GM15510 (cell line): ENCODE measurements at regions not wholly inside any gene's neighbourhood (a gene's known extent, or its start where the extent isn't known, plus 50 kb on each side); places are given as distances from the start of the nearest gene placed in this dataset.

Experiments
- POLR2A ChIP-seq: IDR thresholded peaks from 3 replicates; pipeline ENCODE4 v1.6.1; 2011; ENCODE audit warnings: borderline replicate concordance; ENCODE audit not compliant: insufficient read length; ENCODE audit errors: extremely low read depth

DNA sequence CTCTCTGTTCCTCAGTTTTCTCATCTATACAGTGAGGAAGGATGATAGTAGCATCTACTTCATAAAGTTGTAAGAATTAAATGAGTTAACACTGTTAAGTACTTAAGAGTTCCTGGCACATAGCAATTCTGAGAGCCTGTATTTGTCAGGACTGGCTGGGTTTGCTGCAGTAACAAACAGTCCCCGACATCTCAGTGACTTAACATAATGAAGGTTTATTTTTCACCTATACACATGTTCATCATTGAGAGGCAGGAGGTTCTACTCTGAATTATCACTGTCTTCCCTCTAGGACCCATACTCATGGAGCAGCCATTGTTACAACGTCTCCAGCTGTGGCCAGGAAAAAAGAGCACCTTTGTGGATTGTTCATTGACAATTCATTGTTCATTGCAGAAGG lies 190.6 kb upstream of the PROK2 start:
- TF ChIP-seq POLR2A: no peak

DNA sequence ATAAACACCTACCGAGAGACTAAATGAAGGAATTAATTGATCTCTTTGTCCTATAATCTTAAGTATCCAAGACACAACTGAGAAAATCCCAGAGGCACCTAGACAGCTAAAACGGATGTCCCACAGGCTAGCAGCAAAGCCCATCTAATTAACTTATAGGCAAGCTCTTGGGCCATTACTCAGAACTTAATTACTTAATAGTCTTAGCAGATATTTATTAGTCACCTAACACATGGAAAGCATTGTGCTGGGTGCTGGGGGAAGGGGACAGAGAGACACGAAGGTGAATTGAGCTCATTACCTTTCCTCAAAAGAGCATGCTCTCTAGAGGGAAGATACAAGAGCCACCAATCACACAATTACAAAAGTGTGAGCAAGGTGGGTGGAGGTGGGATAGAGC lies 189.8 kb upstream of the PROK2 start:
- TF ChIP-seq POLR2A: no peak

DNA sequence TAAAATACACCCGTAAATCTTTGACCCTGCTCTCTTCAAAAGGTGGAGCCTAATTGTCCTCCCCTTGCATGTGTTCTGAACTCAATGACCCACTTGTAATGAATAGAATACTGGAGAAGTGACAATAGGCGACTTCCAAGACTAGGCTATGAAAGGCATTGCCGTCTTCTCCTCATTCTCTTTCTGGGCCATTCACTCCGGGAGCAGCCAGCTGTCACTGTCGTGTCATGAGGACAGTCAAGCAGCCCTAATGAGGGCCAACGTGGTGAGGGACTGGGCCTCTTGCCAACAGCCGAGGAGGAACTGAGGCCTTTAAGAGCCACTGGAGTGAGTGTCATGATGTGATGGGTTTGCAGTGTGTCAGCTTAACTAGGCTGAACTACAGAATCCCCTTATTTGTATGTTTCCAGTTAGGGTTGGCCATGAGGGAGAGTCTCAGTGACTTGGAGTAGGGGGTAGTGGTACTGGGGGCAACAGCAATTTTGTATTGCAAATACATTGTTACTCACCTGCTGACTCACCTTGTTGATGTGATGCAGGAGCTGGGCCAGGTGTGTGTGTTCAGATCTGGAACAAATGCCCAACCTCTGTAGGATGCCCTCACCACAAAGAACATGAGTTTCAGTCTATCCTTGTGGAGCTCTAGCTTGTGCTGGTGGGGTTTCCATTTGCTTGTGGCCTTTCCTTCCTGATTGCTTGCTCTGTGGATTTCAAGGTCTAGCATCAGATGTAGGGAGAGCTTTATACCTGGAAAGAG lies 188.5 kb upstream of the PROK2 start:
- no peak for TF ChIP-seq POLR2A

DNA sequence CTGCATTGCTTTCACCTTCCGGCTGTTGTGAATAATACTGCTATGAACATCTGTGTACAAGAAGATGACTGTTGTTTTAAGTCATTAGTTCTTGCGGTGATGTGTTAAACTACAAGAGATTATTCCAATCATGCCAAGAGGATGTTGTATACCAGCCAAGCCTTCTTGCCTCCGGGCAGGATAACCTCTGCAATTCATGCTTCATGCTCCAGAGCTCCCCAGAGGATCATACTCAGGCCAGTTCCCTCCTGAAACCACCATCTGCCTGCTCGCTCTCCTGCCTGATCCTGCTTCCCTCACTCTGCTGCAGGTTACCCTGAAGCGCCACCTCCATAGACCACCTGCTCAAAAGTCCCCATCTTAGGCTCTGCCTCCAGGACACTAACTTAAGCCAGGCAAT lies 187.1 kb upstream of the PROK2 start:
- TF ChIP-seq POLR2A: no peak

DNA sequence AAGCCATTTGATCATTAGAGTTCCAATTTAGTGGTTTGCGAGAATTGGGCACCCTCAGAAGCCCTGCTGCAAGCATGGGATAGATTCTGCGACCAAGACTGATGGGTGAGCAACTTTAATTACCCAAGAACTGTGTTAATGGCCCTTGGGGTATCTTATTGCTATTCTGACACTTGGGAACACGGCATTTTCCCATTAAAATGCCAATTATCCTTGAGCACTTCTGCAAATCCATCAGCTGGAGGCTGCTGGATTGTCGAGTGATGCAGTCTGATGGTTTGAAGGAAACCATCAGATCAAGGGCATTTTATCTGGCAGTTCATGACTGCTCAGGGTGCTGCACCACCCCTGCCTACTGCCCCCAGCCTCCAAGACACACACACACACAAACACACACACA lies 183.6 kb upstream of the PROK2 start:
- TF ChIP-seq POLR2A: no peak

DNA sequence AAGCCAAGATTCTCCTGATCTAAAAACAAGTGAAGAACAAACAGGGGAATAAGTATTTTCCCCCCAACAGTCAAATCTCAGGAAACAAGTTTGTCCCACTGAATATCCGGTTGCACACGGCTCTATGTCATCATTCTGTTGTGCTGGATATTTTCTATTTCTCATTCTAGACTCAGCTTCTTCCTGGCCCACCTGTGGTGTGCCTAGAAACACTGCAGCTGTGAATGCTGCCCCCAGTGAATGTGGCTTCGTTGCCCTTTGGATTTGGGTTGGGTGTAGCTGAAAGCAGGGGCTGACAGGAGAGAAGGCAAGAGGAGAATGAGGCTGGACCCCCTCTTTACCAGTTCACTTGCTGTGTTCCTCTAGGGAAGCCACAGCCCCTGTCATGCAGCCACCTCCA lies 181.2 kb upstream of the PROK2 start:
- TF ChIP-seq POLR2A: no peak

DNA sequence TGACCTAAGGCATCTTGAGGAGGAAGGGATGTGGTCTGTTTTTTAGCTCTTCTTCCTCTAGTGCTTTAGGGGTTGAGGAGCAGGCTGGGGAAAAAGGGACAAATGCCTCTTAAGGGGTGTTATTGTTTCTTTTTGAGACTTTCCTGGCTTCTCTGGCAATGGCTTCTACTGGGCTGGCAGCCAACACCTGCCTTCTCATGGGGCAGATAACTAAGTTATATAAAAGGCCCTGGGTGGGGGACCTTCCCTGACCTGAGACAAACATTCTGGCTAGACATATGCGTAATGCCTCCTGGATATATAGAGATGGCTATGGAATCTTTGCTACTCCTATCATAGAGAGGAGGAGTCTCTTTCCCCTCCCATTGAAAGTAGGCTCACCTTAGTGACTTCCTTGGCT lies 179.2 kb upstream of the PROK2 start:
- TF ChIP-seq POLR2A: no peak

DNA sequence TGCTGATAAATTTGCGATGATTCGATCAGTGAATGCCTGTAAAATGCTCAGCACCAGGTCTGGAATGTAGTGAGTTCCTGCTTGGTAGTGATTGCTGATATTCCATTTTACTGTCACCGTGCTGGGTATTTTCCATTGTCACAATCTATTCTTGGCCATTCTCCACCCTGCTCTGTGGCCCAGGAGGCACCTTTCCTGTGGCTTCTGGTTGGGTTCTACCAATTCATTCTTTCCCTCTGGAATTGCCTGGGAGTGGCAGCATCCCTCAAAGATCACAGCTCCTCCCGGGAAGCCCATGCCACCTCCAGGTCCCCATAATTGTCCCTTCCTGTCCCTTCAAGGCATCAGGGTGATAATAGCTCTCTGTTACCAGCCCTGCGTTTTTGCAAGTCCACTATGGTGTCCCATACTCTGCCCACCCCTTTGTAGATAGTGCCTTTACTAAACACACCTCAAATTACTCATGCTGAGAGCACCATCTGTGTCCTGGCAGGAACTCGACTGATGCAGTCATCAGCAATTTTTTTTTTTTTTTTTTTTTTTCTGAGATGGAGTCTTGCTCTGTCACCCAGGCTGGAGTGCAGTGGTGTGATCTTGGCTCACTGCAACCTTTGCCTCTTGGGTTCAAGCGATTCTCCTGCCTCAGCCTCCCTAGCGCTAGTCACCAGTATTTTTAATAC lies 177.8 kb upstream of the PROK2 start:
- no peak for TF ChIP-seq POLR2A

DNA sequence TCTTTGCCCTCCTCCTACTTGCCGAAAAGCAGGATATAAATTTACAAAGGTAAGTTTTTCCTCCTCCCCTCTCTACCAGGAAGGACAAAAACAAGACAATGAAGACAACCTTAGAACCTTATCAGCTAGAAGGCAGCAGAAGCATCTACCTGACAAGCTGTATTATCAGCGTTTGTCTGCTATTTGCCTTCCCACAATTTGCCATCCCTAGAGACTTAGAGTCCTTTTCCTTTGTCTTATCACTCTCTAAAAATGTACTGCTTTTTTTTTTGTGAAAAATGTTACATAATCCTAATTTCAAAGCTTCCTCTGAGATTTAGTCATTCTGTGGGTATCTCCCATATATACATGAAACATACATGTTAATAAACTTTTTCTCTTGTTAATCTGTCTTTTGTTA lies 176.9 kb upstream of the PROK2 start:
- no peak for TF ChIP-seq POLR2A

DNA sequence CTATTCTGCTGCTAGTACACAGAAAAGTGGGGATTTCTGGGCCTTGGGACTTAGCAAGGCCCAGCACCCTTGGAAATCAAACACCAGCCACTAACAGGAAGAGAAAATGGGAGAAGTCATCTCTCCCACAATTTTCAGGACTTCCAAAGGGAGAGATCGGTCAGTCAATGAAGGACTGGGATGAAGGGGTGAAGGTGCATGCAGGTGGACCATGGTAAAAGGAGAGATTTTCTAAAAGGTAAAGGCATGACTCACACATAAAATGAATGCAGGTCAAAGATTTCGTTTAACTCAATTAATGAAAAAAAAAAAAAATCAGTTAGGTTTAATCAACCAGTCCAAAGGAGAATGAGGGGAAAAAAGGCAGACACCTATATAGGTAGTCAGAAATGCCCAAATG lies 176.4 kb upstream of the PROK2 start:
- no peak for TF ChIP-seq POLR2A

DNA sequence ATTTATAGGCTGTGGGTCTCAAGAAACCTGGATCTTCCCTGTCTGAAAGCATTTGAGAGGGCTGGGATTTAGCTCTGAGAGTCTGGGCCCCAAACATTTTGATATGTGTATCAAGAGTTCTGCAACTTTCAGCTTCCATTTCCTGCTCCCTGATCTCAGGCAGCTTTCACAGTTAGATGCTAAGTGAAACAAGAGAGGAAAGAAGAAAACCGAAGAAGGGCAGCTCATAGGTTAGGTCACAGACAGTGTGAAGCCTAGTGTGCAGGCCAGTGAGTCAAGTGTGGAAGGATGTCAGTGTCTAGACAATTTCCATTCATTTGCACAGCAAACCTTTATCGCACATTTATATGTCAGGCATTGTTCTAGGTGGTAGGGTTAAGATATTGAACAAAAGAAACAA lies 173.6 kb upstream of the PROK2 start:
- TF ChIP-seq POLR2A: no peak

DNA sequence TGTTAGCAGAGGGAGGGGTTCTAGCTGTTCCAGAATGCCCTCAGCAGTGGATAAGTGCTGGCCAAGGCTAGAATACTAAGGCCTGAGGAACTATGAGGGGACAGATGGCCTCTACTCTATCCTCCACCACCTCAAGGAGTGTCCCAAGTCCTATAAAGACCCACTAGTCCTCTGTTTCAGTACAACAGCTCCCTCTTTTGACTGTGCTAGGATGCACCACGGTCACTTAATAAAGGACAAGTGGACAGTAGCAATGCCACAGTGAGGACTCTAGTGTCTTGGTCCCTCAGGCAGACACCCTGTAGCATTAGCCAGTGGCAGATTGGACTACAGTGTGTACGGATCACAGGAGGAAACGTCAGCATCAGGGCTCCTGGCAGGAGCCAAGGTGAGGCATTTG lies 171.8 kb upstream of the PROK2 start:
- TF ChIP-seq POLR2A: no peak

DNA sequence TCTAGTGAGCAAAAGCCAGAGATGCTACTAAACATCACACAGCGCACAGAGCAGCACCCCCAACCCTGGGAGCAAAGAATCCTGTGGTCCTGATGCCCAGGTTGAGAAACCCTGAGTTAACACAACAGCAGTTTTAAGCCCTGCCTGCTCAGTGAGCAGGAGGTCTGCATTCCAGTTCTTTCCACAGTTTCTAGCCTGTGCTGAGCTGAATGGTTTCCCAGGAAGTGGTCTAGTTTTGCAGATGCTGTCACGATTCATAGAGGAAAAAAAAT lies 171.1 kb upstream of the PROK2 start:
- TF ChIP-seq POLR2A: no peak

DNA sequence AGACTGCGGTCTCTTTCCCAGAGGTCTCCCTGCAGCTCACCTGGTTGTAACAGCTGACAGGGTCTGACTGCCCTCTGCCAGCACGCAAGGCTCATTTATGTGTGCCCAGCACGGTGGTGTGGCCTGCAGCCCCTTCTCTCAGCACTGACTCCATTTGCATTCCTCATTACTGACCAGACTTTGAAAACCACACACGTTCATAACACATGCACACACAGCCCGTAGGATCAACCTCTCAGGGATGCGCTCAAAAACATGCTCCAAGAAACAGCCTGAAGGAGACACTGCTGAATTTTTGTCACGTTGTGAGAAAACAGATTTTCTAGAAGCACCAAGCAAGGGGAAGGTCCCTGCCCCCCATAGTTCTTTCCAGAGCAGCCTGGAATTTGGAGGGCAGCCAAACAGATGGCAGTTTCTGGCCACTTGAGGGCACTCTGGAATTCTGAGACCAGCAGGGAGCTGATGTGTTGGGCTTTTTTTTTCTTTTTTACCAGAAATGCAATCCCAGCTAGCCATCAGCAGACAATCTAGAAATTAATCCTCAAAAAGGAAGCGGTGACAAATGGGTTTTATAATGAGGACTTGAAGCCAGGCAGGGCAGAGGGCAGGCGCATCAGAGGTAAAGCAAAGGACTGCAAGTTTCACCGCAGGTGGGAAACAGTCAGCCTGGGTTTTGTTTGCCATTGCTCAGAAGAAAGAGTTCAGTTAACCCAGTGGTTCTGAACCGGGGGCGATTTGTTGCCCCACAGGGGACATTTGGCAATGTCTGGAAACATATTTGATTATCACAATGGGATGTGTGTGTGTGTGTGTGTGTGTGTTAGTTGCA lies 170.5 kb upstream of the PROK2 start:
- no peak for TF ChIP-seq POLR2A

DNA sequence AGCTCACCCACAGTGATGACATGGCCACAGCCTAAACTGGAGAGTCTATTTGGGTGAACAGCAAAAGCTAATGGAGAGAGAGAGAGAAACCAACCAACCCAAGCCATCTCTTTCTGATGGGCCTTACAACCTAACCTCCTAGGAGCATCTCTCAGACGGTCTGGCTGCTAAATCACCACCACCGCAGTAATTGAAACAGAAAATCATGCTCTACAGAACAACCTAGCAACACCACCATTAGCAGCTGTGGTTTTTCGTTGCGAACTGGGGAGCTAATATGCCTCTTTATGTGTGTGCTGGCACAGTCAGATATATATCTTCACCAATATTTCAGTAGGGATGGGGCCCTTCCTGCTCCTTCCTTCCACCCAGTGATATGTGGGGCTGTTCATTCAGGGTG lies 166.9 kb upstream of the PROK2 start:
- TF ChIP-seq POLR2A: no peak

DNA sequence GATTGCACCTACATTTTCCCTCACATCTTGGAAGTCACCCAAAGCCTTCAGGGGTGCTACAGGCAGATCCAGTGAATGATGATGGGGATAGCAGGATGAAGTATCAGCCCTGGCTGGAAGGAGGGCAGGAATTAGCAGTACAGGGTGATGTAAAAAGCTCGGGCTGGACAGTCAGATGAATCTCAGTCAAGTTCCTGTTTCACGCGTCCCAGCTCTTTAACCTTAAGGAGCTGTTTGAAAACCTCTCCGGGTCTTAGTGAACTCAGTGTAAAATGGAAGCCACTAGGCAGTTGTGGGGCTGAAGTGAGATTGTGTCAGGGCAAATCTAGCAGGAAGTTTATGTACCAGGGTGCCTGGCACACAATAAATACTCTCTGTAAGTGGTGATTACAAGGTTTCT lies 166.4 kb upstream of the PROK2 start:
- TF ChIP-seq POLR2A: no peak
